Thoracic aorta (tissue), 2 donors: ENCODE measurements at regions not wholly inside any gene's neighbourhood (a gene's known extent, or its start where the extent isn't known, plus 50 kb on each side); places are given as distances from the start of the nearest gene placed in this dataset.

Experiments used
- ATAC-seq: fragments of 150-250 bp; one replicate; pipeline ENCODE4 v1.8.0; 2017; ENCODE audit warnings: low read depth; ENCODE audit not compliant: insufficient number of reproducible peaks, low FRiP score
- DNase-seq: peaks from one replicate; pipeline ENCODE4 v3.0.0-alpha.2; 2020; ENCODE audit warnings: low spot score
- H3K27ac ChIP-seq, 2 donors: fragments of 200-600 bp; sonication (generic); 1 replicate in 1 of 2; 2 replicates in 1 of 2; pipeline ENCODE4 v1.5.1; 2016; ENCODE audit warnings: mild to moderate bottlenecking in 2 of 2, moderate library complexity in 2 of 2
- H3K27me3 ChIP-seq: fragments of 200-600 bp; sonication (generic); replicated peaks from 2 replicates; pipeline ENCODE4 v1.6.0; 2016; ENCODE audit warnings: mild to moderate bottlenecking; ENCODE audit not compliant: insufficient read depth
- H3K36me3 ChIP-seq: fragments of 200-600 bp; sonication (generic); one replicate; pipeline ENCODE4 v1.5.1; 2016
- H3K4me1 ChIP-seq, 2 donors: fragments of 200-600 bp; sonication (generic); 1 replicate in 1 of 2; 2 replicates in 1 of 2; pipeline versions ENCODE4 v1.5.1 to v1.6.0; 2016; ENCODE audit warnings: low read depth in 2 of 2, mild to moderate bottlenecking in 1 of 2; ENCODE audit not compliant: control insufficient read depth in 1 of 2
- H3K4me3 ChIP-seq: fragments of 200-600 bp; sonication (generic); 2 replicates; pipeline ENCODE4 v1.5.1; 2016; ENCODE audit warnings: mild to moderate bottlenecking
- H3K9me3 ChIP-seq: fragments of 200-600 bp; sonication (generic); 2 replicates; pipeline ENCODE4 v1.5.1; 2016
- TF ChIP-seq, protein P1 (sequence below): fragments of 200-600 bp; sonication (generic); IDR thresholded peaks from one replicate; pipeline ENCODE4 v1.5.1; 2019; ENCODE audit warnings: antibody characterized with exemption

- Histone ChIP-seq H3K27ac (no peak overlapping the region), H3K36me3 (no peaks in the 10 kb centered on the region), H3K27me3 (no peaks in the 10 kb centered on the region), H3K4me1 (no peaks in the 10 kb centered on the region), H3K4me3 (no peak overlapping the region), H3K9me3 (no peaks in the 10 kb centered on the region)
- DNase-seq (no peak), ATAC-seq (no peak)
- TF ChIP-seq, protein P1, sequence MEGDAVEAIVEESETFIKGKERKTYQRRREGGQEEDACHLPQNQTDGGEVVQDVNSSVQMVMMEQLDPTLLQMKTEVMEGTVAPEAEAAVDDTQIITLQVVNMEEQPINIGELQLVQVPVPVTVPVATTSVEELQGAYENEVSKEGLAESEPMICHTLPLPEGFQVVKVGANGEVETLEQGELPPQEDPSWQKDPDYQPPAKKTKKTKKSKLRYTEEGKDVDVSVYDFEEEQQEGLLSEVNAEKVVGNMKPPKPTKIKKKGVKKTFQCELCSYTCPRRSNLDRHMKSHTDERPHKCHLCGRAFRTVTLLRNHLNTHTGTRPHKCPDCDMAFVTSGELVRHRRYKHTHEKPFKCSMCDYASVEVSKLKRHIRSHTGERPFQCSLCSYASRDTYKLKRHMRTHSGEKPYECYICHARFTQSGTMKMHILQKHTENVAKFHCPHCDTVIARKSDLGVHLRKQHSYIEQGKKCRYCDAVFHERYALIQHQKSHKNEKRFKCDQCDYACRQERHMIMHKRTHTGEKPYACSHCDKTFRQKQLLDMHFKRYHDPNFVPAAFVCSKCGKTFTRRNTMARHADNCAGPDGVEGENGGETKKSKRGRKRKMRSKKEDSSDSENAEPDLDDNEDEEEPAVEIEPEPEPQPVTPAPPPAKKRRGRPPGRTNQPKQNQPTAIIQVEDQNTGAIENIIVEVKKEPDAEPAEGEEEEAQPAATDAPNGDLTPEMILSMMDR: no peak
Measured at GRCh38 chr11:80616070-80616800, 1175.4 kb upstream of the TENM4 start.

DNA sequence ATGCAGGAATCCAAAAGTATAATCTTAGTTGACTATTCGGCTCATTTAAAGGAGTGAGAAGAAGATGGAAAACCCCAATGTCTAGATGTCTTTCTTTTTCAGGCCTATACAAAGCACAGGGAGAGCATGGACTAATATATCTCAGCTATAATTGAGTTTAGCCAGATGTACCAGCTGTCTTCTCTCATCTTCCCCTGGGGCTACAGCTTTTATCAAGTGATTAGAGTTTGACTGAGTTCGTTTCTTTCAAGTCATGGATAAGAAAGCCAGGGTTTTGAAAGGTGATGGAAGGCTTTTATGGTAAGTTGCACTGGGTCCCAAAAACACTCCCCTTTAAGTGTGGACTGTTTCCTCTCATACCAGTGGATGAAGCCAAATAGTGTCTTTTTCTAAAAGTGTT lies 1172.8 kb upstream of the TENM4 start:
- DNase-seq (no peak), ATAC-seq (no peak)
- Histone ChIP-seq H3K27ac (no peak overlapping the region), H3K9me3 (no peaks in the 10 kb centered on the region), H3K36me3 (no peaks in the 10 kb centered on the region), H3K27me3 (no peaks in the 10 kb centered on the region), H3K4me3 (no peak overlapping the region), H3K4me1 (no peaks in the 10 kb centered on the region)
- TF ChIP-seq, protein P1: no peak

DNA sequence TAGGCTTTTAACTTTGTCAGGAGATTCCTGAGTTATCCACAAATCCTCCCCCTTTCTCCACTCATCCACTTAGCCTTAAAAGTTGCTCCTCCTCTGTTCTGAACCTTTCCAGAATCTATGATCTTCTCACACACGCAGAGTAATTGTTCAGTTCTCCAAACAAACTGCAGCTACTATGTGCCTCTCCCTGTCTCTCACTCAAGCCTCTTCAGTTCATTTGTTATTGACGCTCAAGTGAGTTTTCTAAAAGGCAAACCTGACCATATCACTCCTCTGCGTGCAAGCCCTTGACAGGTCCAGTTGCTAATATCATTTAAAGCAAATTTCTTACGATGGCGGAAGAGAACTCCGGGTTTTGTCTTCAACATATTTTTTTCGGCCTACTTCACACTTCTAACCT lies 1169.7 kb upstream of the TENM4 start:
- Histone ChIP-seq H3K4me3 (no peak overlapping the region), H3K27ac (no peak overlapping the region), H3K4me1 (no peaks in the 10 kb centered on the region), H3K27me3 (no peaks in the 10 kb centered on the region), H3K9me3 (no peaks in the 10 kb centered on the region), H3K36me3 (no peaks in the 10 kb centered on the region)
- DNase-seq (no peak), ATAC-seq (no peak)
- TF ChIP-seq, protein P1: no peak

- no peak for DNase-seq
- TF ChIP-seq, protein P1: no peak
- no peak overlapping the region for H3K27ac ChIP-seq
Measured at GRCh38 chr11:80603472-80603871, 1162.6 kb upstream of the TENM4 start.

DNA sequence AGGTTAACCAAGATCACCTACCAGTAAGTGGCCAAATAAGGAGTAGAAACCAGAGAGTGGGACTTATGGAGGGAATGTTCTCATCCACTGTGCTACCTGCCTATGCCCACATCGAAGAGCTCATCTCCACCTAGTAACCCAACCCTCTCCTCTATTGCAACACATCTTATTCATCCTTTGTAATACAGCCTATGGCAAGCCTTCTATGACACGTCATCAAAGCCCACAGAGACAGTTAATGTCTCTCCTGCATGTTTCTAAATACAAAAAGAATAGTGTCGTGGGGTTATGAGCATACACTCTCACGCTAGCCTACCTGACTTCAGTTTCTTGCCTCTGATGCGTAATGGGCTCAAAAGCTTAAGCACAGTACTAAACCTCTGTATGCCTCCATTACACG lies 1158.1 kb upstream of the TENM4 start:
- H3K4me1 ChIP-seq: peaks cover under 1 to 12% of the 10 kb centered on the region in 2 donors
- H3K36me3 ChIP-seq: no peaks in the 10 kb centered on the region
- H3K27me3 ChIP-seq: no peaks in the 10 kb centered on the region
- DNase-seq (no peak), ATAC-seq (no peak)
- TF ChIP-seq, protein P1: no peak
- no peaks in the 10 kb centered on the region for H3K9me3 ChIP-seq
- no peak overlapping the region for H3K4me3 ChIP-seq
- H3K27ac ChIP-seq: no peak overlapping the region

More at GRCh38 chr11:80603472-80603871, 1162.6 kb upstream of the TENM4 start:
- no peak for ATAC-seq
- H3K27me3 ChIP-seq: no peaks in the 10 kb centered on the region
- H3K36me3 ChIP-seq: no peaks in the 10 kb centered on the region
- no peaks in the 10 kb centered on the region for H3K9me3 ChIP-seq
- no peaks in the 10 kb centered on the region for H3K4me1 ChIP-seq
- no peak overlapping the region for H3K4me3 ChIP-seq
